NCI-H446 treated with DMSO at 0.1 percent for 48 hours (cell line): ENCODE measurements at regions not wholly inside any gene's neighbourhood (a gene's known extent, or its start where the extent isn't known, plus 50 kb on each side); places are given as distances from the start of the nearest gene placed in this dataset.
"Not testable (repeated sequence)": the region's sequence is repeated elsewhere in the genome, so short reads cannot be mapped to it uniquely, and the experiment has no call there.

ENCODE experiments used
- DNase-seq: peaks from one replicate; lab custom pipeline; 2025; lab: John Stamatoyannopoulos, UW

GRCh38 chr7:13793926-13794325 lies 195.5 kb downstream of the ETV1 start:
- DNase-seq, result no peak

- no peak for DNase-seq
Observed at GRCh38 chr7:13794581-13794980, 194.9 kb downstream of the ETV1 start.

GRCh38 chr7:13797545-13797944 lies 191.9 kb downstream of the ETV1 start:
- no peak for DNase-seq

DNA sequence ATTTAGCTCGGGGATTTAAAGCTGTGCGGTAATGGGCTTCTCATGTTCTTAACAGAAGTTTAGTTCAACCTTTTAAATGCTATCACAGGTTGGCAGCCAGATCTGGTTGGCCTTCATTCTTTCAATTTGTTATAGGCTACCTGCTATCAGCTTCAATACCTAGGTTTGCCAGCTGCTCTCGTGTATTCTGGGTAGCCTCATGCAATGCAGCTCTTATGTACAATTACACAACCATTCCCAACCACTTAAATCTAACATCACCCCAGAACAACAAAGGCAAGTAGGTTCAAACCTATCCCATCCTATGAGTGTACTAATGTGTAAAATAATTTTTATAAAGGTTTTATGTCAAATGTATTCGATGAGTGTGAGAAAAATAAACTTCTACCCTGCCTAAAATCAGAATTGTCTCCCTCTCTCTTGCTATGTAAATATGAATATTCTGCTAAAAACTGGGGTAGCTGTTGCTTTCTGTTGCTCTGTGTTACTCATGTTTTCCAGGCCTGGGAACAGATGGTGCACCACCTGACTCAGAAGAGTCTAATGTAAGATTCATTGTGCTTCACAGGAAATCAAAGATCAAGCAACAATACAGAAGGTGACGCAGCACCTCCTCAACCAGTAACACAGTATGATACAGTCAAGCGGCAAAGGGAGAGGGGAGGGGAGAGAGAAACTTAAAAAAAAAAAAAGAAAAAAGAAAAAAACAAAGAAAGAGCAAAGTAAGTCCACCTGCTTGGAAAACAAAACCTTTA lies 188.6 kb downstream of the ETV1 start:
- DNase-seq, result peak; percentile 65

- DNase-seq, result no peak
Observed at GRCh38 chr7:13801669-13802068, 187.8 kb downstream of the ETV1 start.

DNA sequence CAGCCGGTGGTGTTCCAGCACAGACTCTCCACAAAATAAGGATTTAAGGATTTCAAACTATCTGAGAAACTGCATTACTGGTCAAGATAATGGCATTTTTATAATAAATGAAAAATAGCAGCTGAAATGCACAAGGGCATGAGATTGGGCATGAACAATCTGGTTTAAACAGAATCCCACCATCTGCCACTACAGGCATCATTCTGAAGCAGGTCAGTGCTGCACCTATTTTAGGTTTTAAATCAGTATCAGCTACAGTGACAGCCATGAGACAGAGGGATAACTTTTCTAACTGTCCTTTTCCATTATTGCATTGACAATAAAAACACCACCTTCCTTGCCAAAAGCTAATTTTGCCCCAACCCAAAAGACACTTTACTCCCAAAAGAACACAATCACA lies 186.8 kb downstream of the ETV1 start:
- DNase-seq, result no peak

- DNase-seq, result no peak
Observed at GRCh38 chr7:13803134-13803533, 186.3 kb downstream of the ETV1 start.

DNA sequence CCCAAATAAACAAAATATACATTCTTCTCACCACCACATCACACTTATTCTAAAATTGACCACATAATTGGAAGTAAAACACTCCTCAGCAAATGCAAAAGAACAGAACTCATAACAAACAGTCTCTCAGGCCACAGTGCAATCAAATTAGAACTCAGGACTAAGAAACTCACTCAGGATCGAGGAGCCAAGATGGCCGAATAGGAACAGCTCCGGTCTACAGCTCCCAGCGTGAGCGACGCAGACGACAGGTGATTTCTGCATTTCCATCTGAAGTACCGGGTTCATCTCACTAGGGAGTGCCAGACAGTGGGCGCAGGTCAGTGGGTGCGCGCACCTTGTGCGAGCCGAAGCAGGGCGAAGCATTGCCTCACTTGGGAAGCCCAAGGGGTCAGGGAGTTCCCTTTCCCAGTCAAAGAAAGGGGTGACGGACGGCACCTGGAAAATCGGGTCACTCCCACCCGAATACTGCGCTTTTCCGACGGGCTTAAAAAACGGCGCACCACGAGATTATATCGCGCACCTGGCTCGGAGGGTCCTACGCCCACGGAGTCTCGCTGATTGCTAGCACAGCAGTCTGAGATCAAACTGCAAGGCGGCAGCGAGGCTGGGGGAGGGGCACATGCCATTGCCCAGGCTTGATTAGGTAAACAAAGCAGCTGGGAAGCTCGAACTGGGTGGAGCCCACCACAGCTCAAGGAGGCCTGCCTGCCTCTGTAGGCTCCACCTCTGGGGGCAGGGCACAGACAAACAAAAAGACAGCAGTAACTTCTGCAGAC lies 183.2 kb downstream of the ETV1 start:
- not testable (repeated sequence) for DNase-seq

- DNase-seq, result not testable (repeated sequence)
Observed at GRCh38 chr7:13817230-13817629, 172.2 kb downstream of the ETV1 start.

DNA sequence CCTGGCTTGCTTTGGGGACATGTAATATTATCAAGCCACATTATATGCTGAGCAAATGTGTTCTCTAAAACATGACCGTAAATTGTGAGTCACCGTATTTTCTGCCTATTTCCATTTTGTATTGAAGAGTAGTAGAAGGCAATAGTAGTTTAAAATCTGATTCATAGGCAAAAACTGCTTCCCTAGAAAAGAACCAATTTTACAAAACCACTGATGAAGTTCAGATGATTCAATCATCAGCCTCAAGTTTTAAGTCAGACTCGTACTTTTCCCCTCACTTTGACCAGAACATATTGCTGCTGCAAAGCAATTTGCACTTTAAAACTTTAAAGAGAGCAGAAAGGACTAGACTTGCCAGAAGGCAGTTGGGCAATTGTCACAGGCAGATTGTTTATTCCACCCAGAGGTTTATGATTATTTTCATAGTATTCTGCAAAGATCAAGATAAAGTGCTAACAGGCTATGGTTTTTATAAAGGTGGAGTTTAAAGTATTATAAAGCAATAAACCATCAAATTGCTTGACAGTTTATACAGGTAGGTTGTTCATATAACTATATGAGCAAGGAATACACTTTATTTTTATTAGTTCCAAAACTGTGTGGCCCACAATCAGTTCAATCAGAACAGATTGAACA lies 168.2 kb downstream of the ETV1 start:
- no peak for DNase-seq

GRCh38 chr7:13822678-13823077 lies 166.8 kb downstream of the ETV1 start:
- DNase-seq, result no peak

GRCh38 chr7:13826752-13827151 lies 162.7 kb downstream of the ETV1 start:
- no peak for DNase-seq

- DNase-seq, result no peak
Observed at GRCh38 chr7:13827716-13828115, 161.8 kb downstream of the ETV1 start.

DNA sequence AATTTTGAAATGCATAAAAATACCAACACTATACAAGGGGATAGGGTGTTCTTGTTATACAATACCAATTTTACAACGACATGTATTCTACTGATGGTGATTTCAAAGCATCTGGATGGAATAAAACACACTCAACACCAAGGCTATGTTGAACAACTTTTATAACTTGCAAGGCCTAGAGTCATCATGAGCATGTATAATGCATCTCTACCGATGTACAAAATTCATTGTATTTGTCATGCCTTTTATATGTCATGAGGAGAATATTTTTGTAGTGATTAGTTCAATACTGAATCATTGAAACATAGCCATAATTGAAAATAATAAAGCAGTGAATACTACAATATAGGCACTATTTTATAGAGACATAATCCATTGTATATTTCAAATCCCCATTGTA lies 160.2 kb downstream of the ETV1 start:
- DNase-seq, result no peak

DNA sequence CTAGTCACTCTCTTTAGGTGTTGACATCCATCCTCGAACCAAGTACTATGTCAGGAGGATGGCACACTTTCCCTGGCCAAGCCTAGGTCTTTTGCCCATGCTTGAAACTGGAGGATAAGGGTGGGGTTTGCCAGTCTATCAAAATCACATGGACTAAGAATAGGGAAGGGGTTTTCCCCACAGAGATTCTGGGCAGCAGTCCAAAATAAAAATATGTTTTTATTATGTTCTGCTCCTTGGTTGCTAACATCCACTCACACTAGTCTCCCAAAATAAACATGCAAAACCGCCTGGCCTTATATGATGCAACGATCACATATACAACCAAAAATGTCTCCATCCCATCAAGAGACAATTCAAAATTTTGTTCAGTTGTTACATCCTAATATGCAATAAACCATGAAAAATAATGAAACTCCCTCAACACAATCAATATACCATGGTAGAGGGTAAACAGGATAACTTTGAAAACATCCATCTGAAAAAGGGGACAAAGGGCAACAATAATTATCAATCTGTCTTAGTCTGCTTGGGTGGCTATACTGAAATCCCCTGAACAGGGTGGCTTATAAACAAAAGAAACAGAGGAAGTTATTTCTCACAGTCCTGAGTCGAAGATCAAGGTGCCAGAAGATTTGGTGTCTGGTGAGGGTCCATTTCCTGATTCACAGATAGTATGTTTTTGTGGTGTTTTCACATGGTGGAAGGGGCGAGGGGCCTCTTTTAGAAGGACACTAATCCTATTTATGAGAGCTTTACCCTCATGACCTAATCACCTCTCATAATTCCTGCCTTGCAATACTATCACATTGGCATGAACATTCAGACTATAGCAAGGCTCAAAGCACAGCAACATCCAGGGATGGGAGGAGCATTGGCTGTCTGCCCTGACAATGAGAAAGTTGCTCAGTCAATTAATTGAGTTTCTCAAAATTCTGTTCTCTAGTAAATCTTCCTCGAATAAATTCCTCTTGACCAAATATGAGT lies 159.3 kb downstream of the ETV1 start:
- peak; percentile 35 for DNase-seq

- DNase-seq, result no peak
Observed at GRCh38 chr7:13832346-13832745, 157.1 kb downstream of the ETV1 start.

DNA sequence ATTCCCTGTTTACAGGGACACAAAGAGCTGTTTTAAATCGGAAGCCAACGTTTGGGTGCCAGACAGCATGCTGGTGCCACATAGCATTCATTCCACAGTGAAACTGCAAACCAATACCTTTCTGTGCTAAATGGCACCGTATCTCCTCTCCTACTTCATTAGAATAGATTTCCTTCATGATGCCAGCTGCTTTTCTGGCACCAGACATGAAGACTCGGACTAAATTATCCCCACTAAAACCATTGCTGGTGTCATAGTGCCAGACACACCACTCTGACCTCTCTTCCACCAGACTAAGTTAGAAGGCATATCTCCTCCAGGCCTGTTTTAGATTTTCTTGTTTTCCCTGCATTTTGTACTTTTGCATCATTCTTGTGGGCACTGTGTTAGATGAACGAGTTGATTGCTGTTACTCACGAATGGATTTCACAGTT lies 155.1 kb downstream of the ETV1 start:
- DNase-seq, result no peak

- DNase-seq, result no peak
Observed at GRCh38 chr7:13835442-13835841, 154.0 kb downstream of the ETV1 start.

DNA sequence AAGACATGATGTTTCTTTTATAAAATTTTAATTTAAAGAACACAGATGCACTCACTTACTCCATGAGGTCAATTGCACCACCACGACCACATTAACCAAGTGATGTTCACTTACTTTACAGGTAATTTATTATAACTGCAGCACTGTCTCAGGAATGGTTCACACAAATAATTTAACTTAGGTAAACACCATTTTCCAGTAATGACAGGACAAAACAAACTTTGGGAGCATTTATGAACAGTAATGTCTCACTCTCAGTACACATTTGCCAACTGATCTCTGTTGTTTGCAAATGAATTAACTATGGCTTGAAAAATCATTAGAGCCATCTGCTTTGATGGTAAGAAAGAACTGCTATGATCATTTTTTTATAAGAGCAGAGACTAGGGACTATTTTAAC lies 150.4 kb downstream of the ETV1 start:
- peak; percentile 24 for DNase-seq
